ENCODE measurements at regions not wholly inside any gene's neighbourhood (a gene's known extent, or its start where the extent isn't known, plus 50 kb on each side); places are given as distances from the start of the nearest gene placed in this dataset.
"Not testable (repeated sequence)": the region's sequence is repeated elsewhere in the genome, so short reads cannot be mapped to it uniquely, and the experiment has no call there.

GRCh38 chr6:60338328-60339071 lies 1947.5 kb downstream of the KHDRBS2 start:
- H3K9me3 ChIP-seq (ENCODE audit: low read length); H3K27ac ChIP-seq (ENCODE audit: low read depth, low read length, poor library complexity, severe bottlenecking); H3K9me2 ChIP-seq (ENCODE audit: low read depth, low read length); H3K9ac ChIP-seq (ENCODE audit: low read length); H3K27me3 ChIP-seq (ENCODE audit: insufficient read depth, low read length); H3K4me1 ChIP-seq (ENCODE audit: insufficient read depth, low read length, severe bottlenecking); H4K20me1 ChIP-seq (ENCODE audit: insufficient read depth, low read length); H3F3A ChIP-seq (ENCODE audit: insufficient read depth, low read length); H3K4me3 ChIP-seq (ENCODE audit: low read depth, low read length, poor library complexity, severe bottlenecking); H3K79me2 ChIP-seq (ENCODE audit: insufficient read depth, low read length); H2AFZ ChIP-seq (ENCODE audit: low read length); H3K4me2 ChIP-seq (ENCODE audit: low read length); H3K36me3 ChIP-seq (ENCODE audit: insufficient read depth, low read length): not testable (repeated sequence)

GRCh38 chr6:60335124-60335523 lies 1950.9 kb downstream of the KHDRBS2 start:
- not testable (repeated sequence) for H4K20me1 ChIP-seq (ENCODE audit: insufficient read depth, low read length); H3K4me3 ChIP-seq (ENCODE audit: low read depth, low read length, poor library complexity, severe bottlenecking); H3K9ac ChIP-seq (ENCODE audit: low read length); H3K9me3 ChIP-seq (ENCODE audit: low read length); H2AFZ ChIP-seq (ENCODE audit: low read length); H3K36me3 ChIP-seq (ENCODE audit: insufficient read depth, low read length); H3K9me2 ChIP-seq (ENCODE audit: low read depth, low read length); H3K4me1 ChIP-seq (ENCODE audit: insufficient read depth, low read length, severe bottlenecking); H3F3A ChIP-seq (ENCODE audit: insufficient read depth, low read length); H3K27ac ChIP-seq (ENCODE audit: low read depth, low read length, poor library complexity, severe bottlenecking); H3K27me3 ChIP-seq (ENCODE audit: insufficient read depth, low read length); H3K79me2 ChIP-seq (ENCODE audit: insufficient read depth, low read length); H3K4me2 ChIP-seq (ENCODE audit: low read length)

- H4K20me1 ChIP-seq (ENCODE audit: insufficient read depth, low read length); H3K4me1 ChIP-seq (ENCODE audit: insufficient read depth, low read length, severe bottlenecking); H3K27ac ChIP-seq (ENCODE audit: low read depth, low read length, poor library complexity, severe bottlenecking); H3K9me2 ChIP-seq (ENCODE audit: low read depth, low read length); H3K36me3 ChIP-seq (ENCODE audit: insufficient read depth, low read length); H3K4me2 ChIP-seq (ENCODE audit: low read length); H3K9ac ChIP-seq (ENCODE audit: low read length); H3K4me3 ChIP-seq (ENCODE audit: low read depth, low read length, poor library complexity, severe bottlenecking); H3K27me3 ChIP-seq (ENCODE audit: insufficient read depth, low read length); H2AFZ ChIP-seq (ENCODE audit: low read length); H3F3A ChIP-seq (ENCODE audit: insufficient read depth, low read length); H3K79me2 ChIP-seq (ENCODE audit: insufficient read depth, low read length); H3K9me3 ChIP-seq (ENCODE audit: low read length): not testable (repeated sequence)
Measured at GRCh38 chr6:60333708-60334107, 1952.3 kb downstream of the KHDRBS2 start.

- H3K9ac ChIP-seq (ENCODE audit: low read length); H3K4me3 ChIP-seq (ENCODE audit: low read depth, low read length, poor library complexity, severe bottlenecking); H3F3A ChIP-seq (ENCODE audit: insufficient read depth, low read length): not testable (repeated sequence)
Measured at GRCh38 chr6:60308939-60309338, 1977.1 kb downstream of the KHDRBS2 start.

More at GRCh38 chr6:60308939-60309338, 1977.1 kb downstream of the KHDRBS2 start:
- not testable (repeated sequence) for H3K27ac ChIP-seq (ENCODE audit: low read depth, low read length, poor library complexity, severe bottlenecking); H3K4me2 ChIP-seq (ENCODE audit: low read length); H3K27me3 ChIP-seq (ENCODE audit: insufficient read depth, low read length); H4K20me1 ChIP-seq (ENCODE audit: insufficient read depth, low read length); H3K36me3 ChIP-seq (ENCODE audit: insufficient read depth, low read length); H3K9me2 ChIP-seq (ENCODE audit: low read depth, low read length); H3K4me1 ChIP-seq (ENCODE audit: insufficient read depth, low read length, severe bottlenecking); H3K79me2 ChIP-seq (ENCODE audit: insufficient read depth, low read length); H3K9me3 ChIP-seq (ENCODE audit: low read length); H2AFZ ChIP-seq (ENCODE audit: low read length)
